PC-9 (cell line): ENCODE measurements at regions not wholly inside any gene's neighbourhood (a gene's known extent, or its start where the extent isn't known, plus 50 kb on each side); places are given as distances from the start of the nearest gene placed in this dataset.

Source experiments
- BruUV-seq: library from RNA; stranded (reverse); fragments of 400-500 nt; replicated peaks from 2 replicates; lab custom pipeline; 2021; lab: Mats Ljungman, UMichigan
- CTCF ChIA-PET: fragments of 300-600 bp; sonication (Branson Sonifier 250); formaldehyde crosslinking; loops from one replicate; lab custom pipeline; 2022; ENCODE audit warnings: antibody characterized with exemption; lab: Charles Lee
- POLR2A ChIA-PET: fragments of 300-600 bp; sonication (Branson Sonifier 250); formaldehyde crosslinking; loops from one replicate; lab custom pipeline; 2022; ENCODE audit warnings: antibody characterized with exemption; ENCODE audit not compliant: unreplicated experiment; lab: Charles Lee
- DNase-seq, 2 experiments: peaks; one replicate each; pipeline versions ENCODE4 v3.0.0 to v3.0.0-alpha.2; 2015 to 2022; ENCODE audit warnings: mixed read lengths in 1 of 2
- H2AFZ ChIP-seq: fragments of 200-600 bp; sonication (generic); 2 replicates; pipeline ENCODE4 v1.8.1; 2017; ENCODE audit warnings: antibody characterized with exemption
- H3F3A ChIP-seq: fragments of 200-600 bp; sonication (generic); 2 replicates; pipeline ENCODE4 v1.8.1; 2017; ENCODE audit warnings: antibody characterized with exemption, mild to moderate bottlenecking, low read depth; ENCODE audit not compliant: insufficient read depth
- H3K27ac ChIP-seq: fragments of 200-600 bp; sonication (generic); 2 replicates; pipeline ENCODE4 v1.6.1; 2016; ENCODE audit warnings: mixed run types
- H3K27me3 ChIP-seq: fragments of 200-600 bp; sonication (generic); 2 replicates; pipeline ENCODE4 v1.6.1; 2016; ENCODE audit warnings: low read depth, mixed run types; ENCODE audit not compliant: insufficient read depth
- H3K36me3 ChIP-seq: fragments of 200-600 bp; sonication (generic); 2 replicates; pipeline ENCODE4 v1.6.1; 2016; ENCODE audit warnings: low read depth, mixed run types
- H3K4me1 ChIP-seq: fragments of 200-600 bp; sonication (generic); replicated peaks from 2 replicates; pipeline ENCODE4 v1.6.1; 2016; ENCODE audit warnings: mixed run types; ENCODE audit not compliant: insufficient read depth
- H3K4me2 ChIP-seq: fragments of 200-600 bp; sonication (generic); 2 replicates; pipeline ENCODE4 v1.6.1; 2017; ENCODE audit warnings: mixed run types
- H3K4me3 ChIP-seq: fragments of 200-600 bp; sonication (generic); 2 replicates; pipeline ENCODE4 v1.6.1; 2016; ENCODE audit warnings: mixed run types
- H3K79me2 ChIP-seq: fragments of 200-600 bp; sonication (generic); 2 replicates; pipeline ENCODE4 v1.6.1; 2017; ENCODE audit warnings: low read depth, mixed run types
- H3K9me2 ChIP-seq: fragments of 200-600 bp; sonication (generic); 2 replicates; pipeline ENCODE4 v1.8.1; 2017; ENCODE audit warnings: mild to moderate bottlenecking; ENCODE audit not compliant: insufficient read depth
- H3K9me3 ChIP-seq: fragments of 200-600 bp; sonication (generic); 2 replicates; pipeline ENCODE4 v1.8.1; 2016; ENCODE audit warnings: low read depth; ENCODE audit not compliant: insufficient read depth
- H4K20me1 ChIP-seq: fragments of 200-600 bp; sonication (generic); 2 replicates; pipeline ENCODE4 v1.8.1; 2017; ENCODE audit not compliant: insufficient read depth
- CTCF ChIP-seq: fragments of 200-600 bp; sonication (generic); conservative IDR thresholded peaks from 2 replicates; pipeline ENCODE4 v1.6.1; 2017; ENCODE audit warnings: mixed run types, antibody characterized with exemption, mild to moderate bottlenecking, moderate library complexity
- EZH2 ChIP-seq: fragments of 200-600 bp; sonication (generic); IDR thresholded peaks from 2 replicates; pipeline ENCODE4 v1.8.0; 2017; ENCODE audit warnings: antibody characterized with exemption, low read depth
- intact Hi-C: fragments of 100-400 bp; cut with micrococcal nuclease; formaldehyde crosslinking; loops from one replicate; pipeline ENCODE4 v1.10.0; 2022; ENCODE audit not compliant: unreplicated experiment

- Histone ChIP-seq H4K20me1 (no peaks in the 10 kb centered on the region), H2AFZ (no peak overlapping the region), H3K27me3 (no peaks in the 10 kb centered on the region), H3K4me1 (no peaks in the 10 kb centered on the region), H3K27ac (no peak overlapping the region), H3K79me2 (no peaks in the 10 kb centered on the region), H3F3A (no peaks in the 10 kb centered on the region), H3K4me2 (no peak overlapping the region), H3K4me3 (no peak overlapping the region), H3K36me3 (no peaks in the 10 kb centered on the region), H3K9me3 (no peaks in the 10 kb centered on the region), H3K9me2 (no peaks in the 10 kb centered on the region)
- TF ChIP-seq EZH2 (no peak), CTCF (no peak)
- CTCF ChIA-PET, result no interaction called here
- intact Hi-C loops, result no loop called here
- BruUV-seq, result no TSS peak
- POLR2A ChIA-PET, result no interaction called here
- no peak for DNase-seq
These were observed 94.1 kb upstream of the TMEM26 start for GRCh38 chr10:61547297-61547696.

- H3K27me3 ChIP-seq, result no peaks in the 10 kb centered on the region
- H3K36me3 ChIP-seq, result no peaks in the 10 kb centered on the region
- H3K4me3 ChIP-seq, result no peak overlapping the region
- no peak overlapping the region for H3K27ac ChIP-seq
- no peaks in the 10 kb centered on the region for H3K9me2 ChIP-seq
- TF ChIP-seq CTCF (no peak), EZH2 (no peak)
- no peak overlapping the region for H2AFZ ChIP-seq
- H3F3A ChIP-seq, result no peaks in the 10 kb centered on the region
- H3K4me2 ChIP-seq, result no peak overlapping the region
- DNase-seq, result no peak
- intact Hi-C loops, result no loop called here
- no peaks in the 10 kb centered on the region for H3K79me2 ChIP-seq
- ChIA-PET CTCF (no interaction called here), POLR2A (no interaction called here)
- H3K9me3 ChIP-seq, result no peaks in the 10 kb centered on the region
- H3K4me1 ChIP-seq, result no peaks in the 10 kb centered on the region
- H4K20me1 ChIP-seq, result no peaks in the 10 kb centered on the region
- no TSS peak for BruUV-seq
These were observed 92.0 kb upstream of the TMEM26 start for GRCh38 chr10:61545170-61545569.

GRCh38 chr10:61543831-61544230 lies 90.7 kb upstream of the TMEM26 start:
- H3K9me2 ChIP-seq, result no peaks in the 10 kb centered on the region
- H3K27ac ChIP-seq, result no peak overlapping the region
- peak overlapping the region; percentile 40 for H2AFZ ChIP-seq
- no peak for TF ChIP-seq EZH2
- no peaks in the 10 kb centered on the region for H3K36me3 ChIP-seq
- ChIA-PET CTCF (no interaction called here), POLR2A (no interaction called here)
- no peaks in the 10 kb centered on the region for H3K79me2 ChIP-seq
- no peak for DNase-seq
- H3K4me2 ChIP-seq, result no peak overlapping the region
- no TSS peak for BruUV-seq
- H3K27me3 ChIP-seq, result no peaks in the 10 kb centered on the region
- no peaks in the 10 kb centered on the region for H3K4me1 ChIP-seq
- intact Hi-C loops, result no loop called here
- no peak overlapping the region for H3K4me3 ChIP-seq
- H4K20me1 ChIP-seq, result no peaks in the 10 kb centered on the region
- no peaks in the 10 kb centered on the region for H3K9me3 ChIP-seq
- no peaks in the 10 kb centered on the region for H3F3A ChIP-seq

GRCh38 chr10:61542596-61542995 lies 89.4 kb upstream of the TMEM26 start:
- no peaks in the 10 kb centered on the region for H3K27me3 ChIP-seq
- no TSS peak for BruUV-seq
- no peaks in the 10 kb centered on the region for H3K4me1 ChIP-seq
- POLR2A ChIA-PET, result no interaction called here
- TF ChIP-seq CTCF (no peak), EZH2 (no peak)
- H3K4me3 ChIP-seq, result no peak overlapping the region
- no peak overlapping the region for H2AFZ ChIP-seq
- H3K9me2 ChIP-seq, result no peaks in the 10 kb centered on the region
- CTCF ChIA-PET, result no interaction called here
- H3K9me3 ChIP-seq, result no peaks in the 10 kb centered on the region
- no peak for DNase-seq
- intact Hi-C loops, result no loop called here
- no peaks in the 10 kb centered on the region for H3F3A ChIP-seq
- H3K4me2 ChIP-seq, result no peak overlapping the region
- H3K79me2 ChIP-seq, result no peaks in the 10 kb centered on the region
- no peak overlapping the region for H3K27ac ChIP-seq
- no peaks in the 10 kb centered on the region for H4K20me1 ChIP-seq
- H3K36me3 ChIP-seq, result no peaks in the 10 kb centered on the region
